Activated effector memory CD4-positive, alpha-beta T cell treated with Interleukin-2 at 50 U/mL for 16 hours (primary cell): ENCODE measurements at regions not wholly inside any gene's neighbourhood (a gene's known extent, or its start where the extent isn't known, plus 50 kb on each side); places are given as distances from the start of the nearest gene placed in this dataset.

Experiments
- DNase-seq: peaks from one replicate; pipeline ENCODE4 v3.0.0-alpha.2; 2020

GRCh38 chr7:38002689-38003088 lies 82.2 kb downstream of the EPDR1 start:
- no peak for DNase-seq

- no peak for DNase-seq
These were observed 86.1 kb downstream of the EPDR1 start for GRCh38 chr7:38006559-38006958.

- no peak for DNase-seq
These were observed 86.7 kb downstream of the EPDR1 start for GRCh38 chr7:38007096-38007495.

- no peak for DNase-seq
These were observed 92.8 kb downstream of the EPDR1 start for GRCh38 chr7:38013246-38013645.

- no peak for DNase-seq
These were observed 96.1 kb downstream of the EPDR1 start for GRCh38 chr7:38016567-38016966.

- no peak for DNase-seq
These were observed 96.9 kb downstream of the EPDR1 start for GRCh38 chr7:38017320-38017719.

GRCh38 chr7:38020121-38020785 lies 99.8 kb downstream of the EPDR1 start:
- DNase-seq, result no peak

GRCh38 chr7:38021892-38022291 lies 101.5 kb downstream of the EPDR1 start:
- DNase-seq, result no peak

- no peak for DNase-seq
These were observed 105.4 kb downstream of the EPDR1 start for GRCh38 chr7:38025815-38026214.

GRCh38 chr7:38027884-38028455 lies 107.5 kb downstream of the EPDR1 start:
- DNase-seq, result no peak

- no peak for DNase-seq
These were observed 113.8 kb downstream of the EPDR1 start for GRCh38 chr7:38034062-38034908.

GRCh38 chr7:38040831-38041230 lies 120.4 kb downstream of the EPDR1 start:
- DNase-seq, result no peak

- DNase-seq, result no peak
These were observed 128.4 kb upstream of the STARD3NL start for GRCh38 chr7:38049679-38050078.

- DNase-seq, result no peak
These were observed 126.7 kb upstream of the STARD3NL start for GRCh38 chr7:38051311-38051710.

GRCh38 chr7:38051786-38052185 lies 126.3 kb upstream of the STARD3NL start:
- DNase-seq, result no peak

GRCh38 chr7:38052786-38053185 lies 125.3 kb upstream of the STARD3NL start:
- no peak for DNase-seq

- no peak for DNase-seq
These were observed 123.8 kb upstream of the STARD3NL start for GRCh38 chr7:38054199-38054598.

GRCh38 chr7:38057829-38058228 lies 120.2 kb upstream of the STARD3NL start:
- no peak for DNase-seq

GRCh38 chr7:38060116-38060515 lies 117.9 kb upstream of the STARD3NL start:
- no peak for DNase-seq

GRCh38 chr7:38060637-38061036 lies 117.4 kb upstream of the STARD3NL start:
- DNase-seq, result no peak

GRCh38 chr7:38066391-38066790 lies 111.7 kb upstream of the STARD3NL start:
- no peak for DNase-seq

- no peak for DNase-seq
These were observed 109.6 kb upstream of the STARD3NL start for GRCh38 chr7:38068461-38068860.

- DNase-seq, result no peak
These were observed 109.0 kb upstream of the STARD3NL start for GRCh38 chr7:38069052-38069451.

GRCh38 chr7:38070718-38071117 lies 107.3 kb upstream of the STARD3NL start:
- no peak for DNase-seq
